ENCODE measurements at regions not wholly inside any gene's neighbourhood (a gene's known extent, or its start where the extent isn't known, plus 50 kb on each side); places are given as distances from the start of the nearest gene placed in this dataset.

GRCh38 chr12:19997656-19998400 lies 370.5 kb upstream of the PDE3A start:
- H2BK120ac ChIP-seq (ENCODE audit: low read depth, low read length), result no peak overlapping the region
- H3K56ac ChIP-seq (ENCODE audit: extremely low read depth, insufficient read depth, low read length), result no peak overlapping the region
- H3K9ac ChIP-seq (ENCODE audit: low read depth, low read length), result no peak overlapping the region
- no peak overlapping the region for H2AFZ ChIP-seq (replicated peaks; ENCODE audit: low read length, poor library complexity)
- no TSS peak for BruUV-seq (replicated peaks)
- no peak overlapping the region for H4K91ac ChIP-seq (ENCODE audit: insufficient read depth, low read depth, low read length)
- intact Hi-C loops (cut with micrococcal nuclease), result loop anchor here (5.0 kb wide), 2 partner anchors 369 to 604 kb away; partner anchors contain the start of gene PDE3A
- no peaks in the 10 kb centered on the region for H3K27me3 ChIP-seq (ENCODE audit: control insufficient read depth, insufficient read depth, low read length)
- no peak overlapping the region for H2AK5ac ChIP-seq (ENCODE audit: low read depth, low read length)
- H3K79me1 ChIP-seq (ENCODE audit: low read depth in 1 of 2, low read length in 2 of 2), result no peaks in the 10 kb centered on the region
- H3K9me3 ChIP-seq (ENCODE audit: control insufficient read depth, insufficient read depth, low read length), result no peaks in the 10 kb centered on the region
- H2BK20ac ChIP-seq (ENCODE audit: low read depth, low read length), result no peak overlapping the region
- H3K18ac ChIP-seq (ENCODE audit: low read depth, low read length), result peak overlapping the region; percentile 85; the same call in 1 of the 2 replicates
- no peak overlapping the region for H3K14ac ChIP-seq (replicated peaks; ENCODE audit: low read depth, low read length)
- ChIA-PET POLR2A (ENCODE audit: unreplicated experiment) (no interaction called here), CTCF (no interaction called here)
- H3K9me1 ChIP-seq (ENCODE audit: insufficient read depth, low read length), result no peaks in the 10 kb centered on the region
- no peak overlapping the region for H2BK5ac ChIP-seq (ENCODE audit: low read depth, low read length, poor library complexity, severe bottlenecking)
- H3K27ac ChIP-seq (ENCODE audit: insufficient read depth, low read length), result no peak overlapping the region
- no peaks in the 10 kb centered on the region for H4K20me1 ChIP-seq (ENCODE audit: insufficient read depth, low read length)
- in situ Hi-C loops (cut with MboI; ENCODE audit: low sequenced_read_pairs), result loop anchor here (25.0 kb wide), 1 partner anchor 236 kb away; no protein-coding TSS in a partner anchor
- dilution Hi-C loops (cut with HindIII; ENCODE audit: low sequenced_read_pairs, unreplicated experiment), result no loop called here
- H4K8ac ChIP-seq (ENCODE audit: low read depth in 2 of 2, low read length in 2 of 2), result no peak overlapping the region
- H3K4me3 ChIP-seq (ENCODE audit: insufficient read depth, low read depth, low read length), result no peak overlapping the region
- H3K4me2 ChIP-seq (ENCODE audit: low read depth, low read length), result no peak overlapping the region
- no peak overlapping the region for H3K4ac ChIP-seq (ENCODE audit: low read depth, low read length)
- WGBS, 2 experiments (ENCODE audit: extremely low coverage in 2 of 2, insufficient read length in 1 of 2), result no CpG with 5 or more reads among the region's 3 CpGs
- H3K23ac ChIP-seq (ENCODE audit: low read depth, low read length), result no peak overlapping the region
- ATAC-seq (ENCODE audit: low read depth) (peak; percentile 65), DNase-seq (no peak)
- peaks cover 7% of the 10 kb centered on the region for H3K4me1 ChIP-seq (ENCODE audit: control insufficient read depth, insufficient read depth, low read length)
- H2BK15ac ChIP-seq (ENCODE audit: low read depth, low read length), result no peak overlapping the region
- no peaks in the 10 kb centered on the region for H3K36me3 ChIP-seq (ENCODE audit: control insufficient read depth, insufficient read depth, low read length)
- TF ChIP-seq CTCF (conservative IDR thresholded peaks at IDR 0.05; ENCODE audit: low read depth, low read length) (no peak), NFE2L2 (IDR thresholded peaks at IDR 0.05; ENCODE audit: low read depth, low read length) (no peak), MXI1 (IDR thresholded peaks at IDR 0.05; ENCODE audit: borderline replicate concordance, low read depth, low read length) (no peak), RCOR1 (IDR thresholded peaks at IDR 0.05; ENCODE audit: insufficient replicate concordance, low read length) (no peak), MAZ (IDR thresholded peaks at IDR 0.05; ENCODE audit: borderline replicate concordance, low read depth, low read length) (no peak), ELK1 (IDR thresholded peaks at IDR 0.05; ENCODE audit: borderline replicate concordance, low read depth, low read length) (no peak), BHLHE40 (IDR thresholded peaks at IDR 0.05; ENCODE audit: low read depth, low read length) (no peak), CHD1 (IDR thresholded peaks at IDR 0.05; ENCODE audit: low read depth, low read length) (no peak), RAD21 (IDR thresholded peaks at IDR 0.05; ENCODE audit: low read length) (no peak), RFX5 (IDR thresholded peaks at IDR 0.05; ENCODE audit: low read depth, low read length) (no peak), POLR2A (IDR thresholded peaks at IDR 0.05; ENCODE audit: low read depth, low read length) (no peak), MAFK (IDR thresholded peaks at IDR 0.05; ENCODE audit: low read depth, low read length) (no peak), FOS (IDR thresholded peaks at IDR 0.05; ENCODE audit: low read depth, low read length) (no peak), USF2 (IDR thresholded peaks at IDR 0.05; ENCODE audit: low read depth, low read length) (no peak), CEBPB (IDR thresholded peaks at IDR 0.05; ENCODE audit: low read depth, low read length) (no peak), SMC3 (IDR thresholded peaks at IDR 0.05; ENCODE audit: low read depth, low read length) (no peak)
- H2AK9ac ChIP-seq (replicated peaks; ENCODE audit: low read depth, low read length, poor library complexity), result no peak overlapping the region
- H4K5ac ChIP-seq (ENCODE audit: low read depth, low read length), result no peak overlapping the region; the same call in 1 of the 2 replicates
